Cardiac muscle cell (in vitro differentiated cells and primary cell): ENCODE measurements at regions not wholly inside any gene's neighbourhood (a gene's known extent, or its start where the extent isn't known, plus 50 kb on each side); places are given as distances from the start of the nearest gene placed in this dataset.
"Not testable (repeated sequence)": the region's sequence is repeated elsewhere in the genome, so short reads cannot be mapped to it uniquely, and the experiment has no call there.

Experiments used
- DNase-seq, 2 donors: peaks; one replicate each; pipeline versions ENCODE4 v3.0.0 to v3.0.0-alpha.2; 2010 to 2017; ENCODE audit warnings: low read depth in 1 of 2, low spot score in 1 of 2
- H3K27ac ChIP-seq: fragments of 200-600 bp; sonication (generic); 2 replicates; pipeline ENCODE4 v1.5.1; 2016
- H3K27me3 ChIP-seq: fragments of 200-600 bp; sonication (generic); 2 replicates; pipeline ENCODE4 v1.6.0; 2016; ENCODE audit warnings: control low read depth
- H3K36me3 ChIP-seq: fragments of 200-600 bp; sonication (generic); 2 replicates; pipeline ENCODE4 v1.5.1; 2016; ENCODE audit warnings: control low read depth
- H3K4me1 ChIP-seq: fragments of 200-600 bp; sonication (generic); 2 replicates; pipeline ENCODE4 v1.8.1; 2017; ENCODE audit warnings: low read depth, mild to moderate bottlenecking, mixed run types
- H3K4me3 ChIP-seq: fragments of 200-600 bp; sonication (generic); 2 replicates; pipeline ENCODE4 v1.5.1; 2016; ENCODE audit warnings: mild to moderate bottlenecking
- H3K9me3 ChIP-seq: fragments of 200-600 bp; sonication (generic); 2 replicates; pipeline ENCODE4 v1.5.1; 2017; ENCODE audit warnings: low read depth, mild to moderate bottlenecking, control low read depth
- TF ChIP-seq, protein P1 (sequence below): IDR thresholded peaks from 2 replicates; pipeline ENCODE4 v1.5.1; 2012; ENCODE audit warnings: low read depth, mild to moderate bottlenecking, low read length

DNA sequence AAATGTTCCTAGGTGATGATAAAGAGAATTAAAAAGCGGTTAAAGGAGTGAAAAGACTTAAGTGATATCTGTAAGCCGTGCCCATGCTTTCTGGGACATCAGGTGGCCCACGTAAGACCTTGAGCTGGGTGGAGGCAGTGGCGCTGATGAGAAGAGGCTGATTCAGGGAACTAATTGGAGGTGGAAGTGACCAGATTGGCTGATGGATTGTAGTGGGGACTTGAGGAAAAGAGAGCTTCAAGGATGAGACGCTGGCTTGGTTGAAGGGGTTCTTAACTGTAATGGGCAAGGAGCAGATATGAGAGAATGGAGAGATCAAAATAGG is 69.1 kb upstream of the EP300 start:
- no peaks in the 10 kb centered on the region for H3K27me3 ChIP-seq
- H3K27ac ChIP-seq: peak overlapping the region; percentile 97
- DNase-seq: no peak
- H3K9me3 ChIP-seq: no peaks in the 10 kb centered on the region
- no peaks in the 10 kb centered on the region for H3K36me3 ChIP-seq
- H3K4me1 ChIP-seq: peaks cover 11% of the 10 kb centered on the region
- H3K4me3 ChIP-seq: peak overlapping the region; percentile 54
- TF ChIP-seq, protein P1, sequence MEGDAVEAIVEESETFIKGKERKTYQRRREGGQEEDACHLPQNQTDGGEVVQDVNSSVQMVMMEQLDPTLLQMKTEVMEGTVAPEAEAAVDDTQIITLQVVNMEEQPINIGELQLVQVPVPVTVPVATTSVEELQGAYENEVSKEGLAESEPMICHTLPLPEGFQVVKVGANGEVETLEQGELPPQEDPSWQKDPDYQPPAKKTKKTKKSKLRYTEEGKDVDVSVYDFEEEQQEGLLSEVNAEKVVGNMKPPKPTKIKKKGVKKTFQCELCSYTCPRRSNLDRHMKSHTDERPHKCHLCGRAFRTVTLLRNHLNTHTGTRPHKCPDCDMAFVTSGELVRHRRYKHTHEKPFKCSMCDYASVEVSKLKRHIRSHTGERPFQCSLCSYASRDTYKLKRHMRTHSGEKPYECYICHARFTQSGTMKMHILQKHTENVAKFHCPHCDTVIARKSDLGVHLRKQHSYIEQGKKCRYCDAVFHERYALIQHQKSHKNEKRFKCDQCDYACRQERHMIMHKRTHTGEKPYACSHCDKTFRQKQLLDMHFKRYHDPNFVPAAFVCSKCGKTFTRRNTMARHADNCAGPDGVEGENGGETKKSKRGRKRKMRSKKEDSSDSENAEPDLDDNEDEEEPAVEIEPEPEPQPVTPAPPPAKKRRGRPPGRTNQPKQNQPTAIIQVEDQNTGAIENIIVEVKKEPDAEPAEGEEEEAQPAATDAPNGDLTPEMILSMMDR: no peak

DNA sequence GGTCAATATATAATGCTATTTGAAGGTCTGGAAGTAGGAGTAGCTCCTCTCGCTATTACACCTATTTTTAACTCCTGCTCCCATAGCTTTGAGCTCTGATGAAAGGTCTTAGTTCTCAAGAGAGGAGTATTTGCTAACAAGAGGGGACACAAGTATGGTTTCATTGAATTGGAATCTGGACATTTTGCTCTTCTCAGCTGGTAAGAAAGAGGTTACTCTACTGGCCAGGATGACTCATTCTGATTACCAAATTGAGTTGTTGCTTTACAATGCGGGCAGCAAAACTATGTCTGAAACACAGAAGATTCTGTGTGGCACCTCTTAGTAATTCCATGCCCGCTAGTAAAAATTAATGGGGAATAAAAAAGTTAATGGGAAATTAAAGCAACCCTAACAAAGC is 63.6 kb upstream of the EP300 start:
- peak in 1 of 2 donors; percentile 93 for DNase-seq
- H3K27me3 ChIP-seq: no peaks in the 10 kb centered on the region
- H3K36me3 ChIP-seq: no peaks in the 10 kb centered on the region
- TF ChIP-seq, protein P1: no peak
- no peak overlapping the region for H3K4me3 ChIP-seq
- no peaks in the 10 kb centered on the region for H3K9me3 ChIP-seq
- H3K27ac ChIP-seq: peak overlapping the region; percentile 28
- H3K4me1 ChIP-seq: peaks cover 5% of the 10 kb centered on the region

DNA sequence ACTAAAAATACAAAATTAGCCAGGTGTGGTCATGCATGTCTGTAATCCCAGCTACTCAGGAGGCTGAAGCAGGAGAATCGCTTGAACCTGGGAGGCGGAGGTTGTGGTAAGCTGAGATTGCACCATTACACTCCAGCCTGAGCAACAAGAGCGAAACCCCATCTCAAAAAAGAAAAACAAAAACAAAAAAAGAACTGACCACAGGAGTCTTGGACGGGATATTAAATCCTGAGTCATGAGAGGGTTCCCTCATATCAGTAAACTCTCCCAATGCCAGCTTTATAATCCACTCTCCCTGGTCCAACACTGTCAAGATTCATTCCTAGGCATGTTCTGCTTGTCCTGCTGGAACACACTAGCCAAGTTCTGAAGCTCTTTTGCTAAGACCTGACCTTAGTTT is 61.5 kb upstream of the EP300 start:
- H3K9me3 ChIP-seq: no peaks in the 10 kb centered on the region
- TF ChIP-seq, protein P1: no peak
- H3K4me3 ChIP-seq: no peak overlapping the region
- DNase-seq: peak in 1 of 2 donors; percentile 88
- peaks cover 5% of the 10 kb centered on the region for H3K4me1 ChIP-seq
- H3K27ac ChIP-seq: no peak overlapping the region
- no peaks in the 10 kb centered on the region for H3K36me3 ChIP-seq
- H3K27me3 ChIP-seq: no peaks in the 10 kb centered on the region

DNA sequence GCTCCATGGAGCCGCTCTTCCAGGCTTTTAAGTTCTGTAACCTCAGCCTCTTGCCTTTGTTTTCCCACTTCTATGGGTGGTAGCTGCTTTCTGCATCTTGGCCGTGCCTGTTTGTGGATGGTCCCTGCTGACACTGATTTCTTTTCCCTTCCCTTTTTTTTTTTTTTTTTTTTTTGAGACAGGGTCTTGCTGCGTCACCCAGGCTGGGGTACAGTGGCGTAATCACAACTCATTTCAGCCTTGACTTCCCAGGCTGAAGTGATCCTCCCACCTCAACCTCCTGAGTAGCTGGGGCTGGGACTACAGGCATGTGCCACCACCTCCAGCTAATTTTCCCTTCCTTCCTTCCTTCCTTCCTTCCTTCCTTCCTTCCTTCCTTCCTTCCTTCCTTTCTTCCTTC is 57.7 kb upstream of the EP300 start:
- no peaks in the 10 kb centered on the region for H3K9me3 ChIP-seq
- H3K4me3 ChIP-seq: no peak overlapping the region
- H3K4me1 ChIP-seq: no peaks in the 10 kb centered on the region
- H3K36me3 ChIP-seq: no peaks in the 10 kb centered on the region
- DNase-seq: no peak
- no peak overlapping the region for H3K27ac ChIP-seq
- H3K27me3 ChIP-seq: no peaks in the 10 kb centered on the region
- TF ChIP-seq, protein P1: no peak

DNA sequence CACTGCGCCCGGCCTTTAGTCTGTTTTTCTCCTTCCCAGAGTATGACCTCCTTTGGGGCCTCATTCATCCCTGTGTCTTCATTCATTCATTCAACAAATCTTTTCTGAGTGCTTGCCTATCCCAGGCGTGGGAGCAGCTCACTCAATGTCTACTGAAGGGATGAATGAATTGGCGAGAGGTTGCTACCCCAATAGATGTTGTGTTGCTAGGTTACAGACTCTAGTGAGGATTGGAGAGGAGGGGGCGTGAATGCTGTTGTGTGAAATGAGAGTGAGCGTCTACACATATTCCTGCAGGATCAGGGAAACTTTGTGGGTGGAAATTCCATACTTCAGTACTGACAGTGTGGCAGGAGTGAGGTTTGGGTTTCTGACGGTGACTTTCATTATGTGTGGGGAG is 55.5 kb upstream of the EP300 start:
- Histone ChIP-seq H3K27ac (no peak overlapping the region), H3K4me3 (no peak overlapping the region), H3K9me3 (no peaks in the 10 kb centered on the region), H3K36me3 (no peaks in the 10 kb centered on the region), H3K4me1 (no peaks in the 10 kb centered on the region), H3K27me3 (no peaks in the 10 kb centered on the region)
- TF ChIP-seq, protein P1: no peak
- DNase-seq: no peak

DNA sequence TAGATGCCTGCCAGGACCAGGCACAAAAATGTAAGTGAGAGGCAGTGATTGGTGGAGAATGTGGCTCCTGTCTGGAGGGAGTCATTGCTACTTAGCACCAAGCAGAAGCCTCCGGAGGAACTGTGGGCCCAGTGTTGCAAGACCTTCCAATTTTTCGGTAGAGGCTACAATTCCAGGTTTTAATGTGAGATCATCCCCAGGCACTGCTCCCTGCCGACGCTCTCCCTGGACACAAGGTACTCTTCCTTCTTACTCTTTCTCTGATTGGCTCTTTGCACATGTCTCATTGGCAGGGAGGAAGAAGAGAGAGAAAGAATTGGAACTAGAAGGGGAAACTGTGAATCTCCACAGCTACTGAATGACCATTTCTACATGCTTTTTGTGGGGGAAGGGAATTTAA is 53.7 kb upstream of the EP300 start:
- Histone ChIP-seq H3K36me3 (no peaks in the 10 kb centered on the region), H3K27me3 (no peaks in the 10 kb centered on the region), H3K27ac (no peak overlapping the region), H3K4me3 (no peak overlapping the region), H3K9me3 (no peaks in the 10 kb centered on the region), H3K4me1 (no peaks in the 10 kb centered on the region)
- TF ChIP-seq, protein P1: no peak
- DNase-seq: no peak

DNA sequence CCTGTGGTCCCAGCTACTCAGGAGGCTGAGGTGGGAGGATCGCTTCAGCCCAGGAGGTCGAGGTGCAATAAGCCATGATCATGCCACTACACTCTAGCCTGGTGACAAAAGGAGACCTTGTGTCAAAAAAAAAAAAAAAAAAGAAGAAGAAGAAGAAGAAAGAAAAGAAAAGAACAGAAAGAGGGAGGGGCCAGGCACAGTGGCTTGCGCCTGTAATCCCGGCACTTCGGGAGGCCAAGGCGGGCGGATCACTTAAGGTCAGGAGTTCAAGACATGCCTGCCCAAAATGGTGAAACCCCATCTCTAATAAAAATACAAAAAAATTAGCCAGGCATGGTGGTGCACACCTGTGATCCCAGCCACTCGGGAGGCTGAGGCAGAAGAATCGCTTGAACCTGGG is 52.8 kb upstream of the EP300 start:
- DNase-seq, H3K4me3 ChIP-seq, H3K4me1 ChIP-seq, H3K9me3 ChIP-seq, H3K36me3 ChIP-seq, H3K27ac ChIP-seq, H3K27me3 ChIP-seq: not testable (repeated sequence)
